ENCODE measurements at regions not wholly inside any gene's neighbourhood (a gene's known extent, or its start where the extent isn't known, plus 50 kb on each side); places are given as distances from the start of the nearest gene placed in this dataset.

- FAIRE-seq (no peak), DNase-seq (ENCODE audit: extremely low read depth in 1 of 4, low spot score in 3 of 4) (no peak), ATAC-seq (no peak)
- intact Hi-C loops (cut with micrococcal nuclease): no loop called here
- no peaks in the 10 kb centered on the region for H3K9me1 ChIP-seq (ENCODE audit: control insufficient read depth, insufficient read depth, low read length)
- no TSS peak for BruUV-seq (replicated peaks)
- H3K27me3 ChIP-seq (ENCODE audit: control insufficient read depth in 2 of 2, insufficient read depth in 2 of 2, low read length in 2 of 2): no peaks in the 10 kb centered on the region
- H3K4me2 ChIP-seq (ENCODE audit: insufficient read depth, low read length): no peak overlapping the region
- no peak overlapping the region for H3K9ac ChIP-seq (ENCODE audit: insufficient read depth in 1 of 2, low read depth in 2 of 2, low read length in 2 of 2)
- no peak overlapping the region for H3K4me3 ChIP-seq
- no peaks in the 10 kb centered on the region for H3K79me2 ChIP-seq (ENCODE audit: control insufficient read depth, insufficient read depth, low read length)
- ChIA-PET POLR2A (no interaction called here), CTCF (ENCODE audit: low intra/inter-chr PET ratio) (no interaction called here)
- no peak overlapping the region for H3K27ac ChIP-seq (ENCODE audit: extremely low read depth, low read depth, low read length)
- no peaks in the 10 kb centered on the region for H3K36me3 ChIP-seq (ENCODE audit: control insufficient read depth, insufficient read depth, low read length)
- H3K9me3 ChIP-seq (replicated peaks; ENCODE audit: control insufficient read depth, insufficient read depth, low read depth, low read length): no peaks in the 10 kb centered on the region
- in situ Hi-C loops (cut with MboI): no loop called here
- H4K20me1 ChIP-seq (replicated peaks; ENCODE audit: control insufficient read depth, insufficient read depth, low read length): no peaks in the 10 kb centered on the region
- H2AFZ ChIP-seq (ENCODE audit: low read depth, low read length): no peak overlapping the region
- no peaks in the 10 kb centered on the region for H3K4me1 ChIP-seq (replicated peaks in 1 of 2; ENCODE audit: control insufficient read depth in 2 of 2, insufficient read depth in 2 of 2, low read length in 2 of 2)
- WGBS (ENCODE audit: insufficient coverage, low coverage, missing lambda C conversion rate): 0% methylated on average over 8 of the region's 8 CpGs
- TF ChIP-seq ZNF445 (CRISPR knock-in tag; IDR thresholded peaks at IDR 0.05; ENCODE audit: low read depth) (no peak), ZFPM2 (CRISPR knock-in tag; IDR thresholded peaks at IDR 0.05) (no peak), SLC30A9 (CRISPR knock-in tag; IDR thresholded peaks at IDR 0.05) (no peak), SMAD2 (IDR thresholded peaks at IDR 0.05; ENCODE audit: low read depth, low read length) (no peak), JUN (IDR thresholded peaks at IDR 0.05; ENCODE audit: borderline replicate concordance, low read depth, low read length) (no peak), JUN (CRISPR knock-in tag; IDR thresholded peaks at IDR 0.05; ENCODE audit: borderline replicate concordance) (no peak), AFF1 (IDR thresholded peaks at IDR 0.05; ENCODE audit: low read depth in 1 of 2, partially characterized antibody in 2 of 2) (no peak), FOXJ2 (tag; IDR thresholded peaks at IDR 0.05) (no peak), TFAP4 (CRISPR knock-in tag; IDR thresholded peaks at IDR 0.05; ENCODE audit: borderline replicate concordance) (no peak), DMBX1 (CRISPR knock-in tag; IDR thresholded peaks at IDR 0.05; ENCODE audit: borderline replicate concordance) (no peak), TCFL5 (CRISPR knock-in tag; conservative IDR thresholded peaks at IDR 0.05) (no peak), PTRF (tag; IDR thresholded peaks at IDR 0.05) (no peak), TAL1 (IDR thresholded peaks at IDR 0.05) (no peak), ZNF699 (CRISPR knock-in tag; IDR thresholded peaks at IDR 0.05; ENCODE audit: insufficient replicate concordance) (no peak), ZFP36 (IDR thresholded peaks at IDR 0.05; ENCODE audit: low read depth, low read length, partially characterized antibody) (no peak), CAMTA2 (CRISPR knock-in tag; conservative IDR thresholded peaks at IDR 0.05) (no peak)
- TF ChIP-seq, protein P1, sequence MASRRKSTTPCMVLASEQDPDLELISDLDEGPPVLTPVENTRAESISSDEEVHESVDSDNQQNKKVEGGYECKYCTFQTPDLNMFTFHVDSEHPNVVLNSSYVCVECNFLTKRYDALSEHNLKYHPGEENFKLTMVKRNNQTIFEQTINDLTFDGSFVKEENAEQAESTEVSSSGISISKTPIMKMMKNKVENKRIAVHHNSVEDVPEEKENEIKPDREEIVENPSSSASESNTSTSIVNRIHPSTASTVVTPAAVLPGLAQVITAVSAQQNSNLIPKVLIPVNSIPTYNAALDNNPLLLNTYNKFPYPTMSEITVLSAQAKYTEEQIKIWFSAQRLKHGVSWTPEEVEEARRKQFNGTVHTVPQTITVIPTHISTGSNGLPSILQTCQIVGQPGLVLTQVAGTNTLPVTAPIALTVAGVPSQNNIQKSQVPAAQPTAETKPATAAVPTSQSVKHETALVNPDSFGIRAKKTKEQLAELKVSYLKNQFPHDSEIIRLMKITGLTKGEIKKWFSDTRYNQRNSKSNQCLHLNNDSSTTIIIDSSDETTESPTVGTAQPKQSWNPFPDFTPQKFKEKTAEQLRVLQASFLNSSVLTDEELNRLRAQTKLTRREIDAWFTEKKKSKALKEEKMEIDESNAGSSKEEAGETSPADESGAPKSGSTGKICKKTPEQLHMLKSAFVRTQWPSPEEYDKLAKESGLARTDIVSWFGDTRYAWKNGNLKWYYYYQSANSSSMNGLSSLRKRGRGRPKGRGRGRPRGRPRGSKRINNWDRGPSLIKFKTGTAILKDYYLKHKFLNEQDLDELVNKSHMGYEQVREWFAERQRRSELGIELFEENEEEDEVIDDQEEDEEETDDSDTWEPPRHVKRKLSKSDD (conservative IDR thresholded peaks at IDR 0.05; ENCODE audit: low read length): no peak
These were observed 829.3 kb downstream of the NLGN4X start for GRCh38 chrX:5399403-5399802.
